Tibial artery (tissue), 4 donors: ENCODE measurements at regions not wholly inside any gene's neighbourhood (a gene's known extent, or its start where the extent isn't known, plus 50 kb on each side); places are given as distances from the start of the nearest gene placed in this dataset.

Experiments
- DNase-seq, 2 donors: peaks; one replicate each; pipeline ENCODE4 v3.0.0-alpha.2; 2019
- H3K27ac ChIP-seq, 2 donors: fragments of 200-600 bp; sonication (generic) in 1 of 2; 1 replicate in 1 of 2; 2 replicates in 1 of 2; pipeline ENCODE4 v1.5.1; 2018 to 2019; ENCODE audit warnings: mild to moderate bottlenecking in 1 of 2
- H3K27me3 ChIP-seq, 2 donors: fragments of 200-600 bp; sonication (generic) in 1 of 2; one replicate each; pipeline versions ENCODE4 v1.5.1 to v1.6.0; 2016 to 2019
- H3K36me3 ChIP-seq, 3 donors: fragments of 200-600 bp; sonication (generic) in 2 of 3; one replicate each; pipeline ENCODE4 v1.5.1; 2016 to 2019; ENCODE audit warnings: mild to moderate bottlenecking in 2 of 3
- H3K4me1 ChIP-seq, 4 donors: fragments of 200-600 bp; sonication (generic) in 2 of 4; 1 replicate in 3 of 4; 2 replicates in 1 of 4; pipeline ENCODE4 v1.5.1; 2016 to 2019
- H3K4me3 ChIP-seq, 2 donors: fragments of 200-600 bp; sonication (generic) in 1 of 2; 1 replicate in 1 of 2; 2 replicates in 1 of 2; pipeline ENCODE4 v1.5.1; 2018 to 2019; ENCODE audit warnings: mild to moderate bottlenecking in 2 of 2
- H3K9me3 ChIP-seq, 3 donors: fragments of 200-600 bp; sonication (generic) in 1 of 3; one replicate each; pipeline ENCODE4 v1.5.1; 2016 to 2019
- CTCF ChIP-seq, 2 experiments: fragments of 200-600 bp in 1 of 2; fragments of 450-650 bp in 1 of 2; IDR thresholded peaks; one replicate each; pipeline ENCODE4 v1.5.1; 2017 to 2019; ENCODE audit warnings: antibody characterized with exemption in 2 of 2, mild to moderate bottlenecking in 1 of 2, moderate library complexity in 1 of 2
- intact Hi-C: fragments of 100-400 bp; cut with DNase I; formaldehyde crosslinking; loops from one replicate; pipeline ENCODE4 v1.15.0; 2023; ENCODE audit warnings: low total_unique reads

- H3K4me3 ChIP-seq, result no peak overlapping the region
- intact Hi-C loops, result no loop called here
- no peaks in the 10 kb centered on the region for H3K27me3 ChIP-seq
- DNase-seq, result no peak
- H3K27ac ChIP-seq, result no peak overlapping the region
- TF ChIP-seq CTCF (IDR thresholded peaks at IDR 0.05), result no peak
- no peaks in the 10 kb centered on the region for H3K36me3 ChIP-seq
- H3K9me3 ChIP-seq, result no peaks in the 10 kb centered on the region
- H3K4me1 ChIP-seq, result no peaks in the 10 kb centered on the region
Observed at GRCh38 chr2:125979886-125980285, 676.1 kb upstream of the GYPC start.

DNA sequence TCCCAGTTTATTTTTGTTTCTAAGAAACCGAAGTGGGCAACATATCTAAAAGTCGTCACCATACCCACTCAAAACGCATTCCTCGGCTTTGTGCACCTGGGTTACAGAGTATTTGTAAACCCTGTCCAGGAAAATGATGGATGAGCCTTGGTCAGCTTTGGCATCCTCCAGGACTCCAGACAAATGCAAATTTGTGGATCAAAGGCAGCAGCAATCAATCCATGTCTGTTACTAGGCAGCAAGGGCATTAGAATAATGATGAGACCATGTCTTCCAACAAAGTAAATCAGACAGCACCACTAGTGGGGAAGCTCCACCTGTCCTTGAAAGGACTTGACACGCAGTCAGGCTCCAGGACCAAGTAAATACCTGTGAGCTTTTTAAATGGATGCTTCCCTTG is 672.6 kb upstream of the GYPC start:
- TF ChIP-seq CTCF (IDR thresholded peaks at IDR 0.05), result no peak
- no peaks in the 10 kb centered on the region for H3K36me3 ChIP-seq
- intact Hi-C loops, result no loop called here
- no peaks in the 10 kb centered on the region for H3K27me3 ChIP-seq
- DNase-seq, result no peak
- H3K4me3 ChIP-seq, result no peak overlapping the region
- no peaks in the 10 kb centered on the region for H3K4me1 ChIP-seq
- no peak overlapping the region for H3K27ac ChIP-seq
- no peaks in the 10 kb centered on the region for H3K9me3 ChIP-seq

GRCh38 chr2:126029316-126029715 is 626.6 kb upstream of the GYPC start:
- intact Hi-C loops, result no loop called here

GRCh38 chr2:126038861-126039260 is 617.1 kb upstream of the GYPC start:
- Histone ChIP-seq H3K4me1 (no peaks in the 10 kb centered on the region), H3K27me3 (no peaks in the 10 kb centered on the region), H3K36me3 (no peaks in the 10 kb centered on the region), H3K9me3 (no peaks in the 10 kb centered on the region), H3K27ac (no peak overlapping the region), H3K4me3 (no peak overlapping the region)
- intact Hi-C loops, result no loop called here
- no peak for TF ChIP-seq CTCF (IDR thresholded peaks at IDR 0.05)
- no peak for DNase-seq

More at GRCh38 chr2:126029316-126029715, 626.6 kb upstream of the GYPC start:
- no peak for DNase-seq
- H3K27ac ChIP-seq, result no peak overlapping the region
- no peaks in the 10 kb centered on the region for H3K4me1 ChIP-seq
- no peaks in the 10 kb centered on the region for H3K27me3 ChIP-seq
- H3K9me3 ChIP-seq, result no peaks in the 10 kb centered on the region
- H3K36me3 ChIP-seq, result no peaks in the 10 kb centered on the region
- TF ChIP-seq CTCF (IDR thresholded peaks at IDR 0.05), result no peak
- H3K4me3 ChIP-seq, result no peak overlapping the region

DNA sequence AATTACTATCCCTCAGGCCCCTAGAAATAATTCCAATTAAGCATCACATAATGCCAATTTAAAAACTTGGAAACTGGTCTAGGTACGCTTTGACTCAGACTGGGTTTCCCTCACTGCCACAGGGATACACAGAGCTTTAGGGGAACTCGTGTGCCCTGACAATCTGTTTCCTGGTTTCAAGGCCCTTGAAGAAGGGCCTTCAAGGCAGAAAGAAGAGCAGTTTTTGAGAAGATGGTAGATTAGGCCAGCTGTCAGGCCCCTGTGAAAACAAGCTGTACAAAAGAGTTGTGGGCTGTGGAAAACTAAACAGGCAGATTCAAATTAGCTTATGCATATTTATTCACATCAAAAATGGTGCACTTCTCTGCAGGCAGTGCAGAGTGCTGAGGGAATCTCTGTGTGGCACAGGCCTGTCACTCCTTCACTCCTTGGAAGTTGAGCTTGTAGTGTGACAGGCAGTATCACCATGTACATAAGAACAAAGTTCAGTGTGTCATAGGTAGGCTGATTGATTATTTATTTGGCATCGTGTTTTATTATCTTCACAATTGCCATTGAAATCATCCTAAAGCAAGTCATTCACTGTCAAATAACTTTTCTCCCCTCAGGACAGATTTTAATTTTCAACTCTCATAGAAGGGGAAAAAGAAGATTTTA is 614.4 kb upstream of the GYPC start:
- Histone ChIP-seq H3K36me3 (no peaks in the 10 kb centered on the region), H3K4me1 (no peaks in the 10 kb centered on the region), H3K27ac (no peak overlapping the region), H3K9me3 (no peaks in the 10 kb centered on the region), H3K4me3 (no peak overlapping the region), H3K27me3 (no peaks in the 10 kb centered on the region)
- no peak for DNase-seq
- intact Hi-C loops, result no loop called here
- no peak for TF ChIP-seq CTCF (IDR thresholded peaks at IDR 0.05)

GRCh38 chr2:126042089-126042488 is 613.9 kb upstream of the GYPC start:
- Histone ChIP-seq H3K4me1 (no peaks in the 10 kb centered on the region), H3K4me3 (no peak overlapping the region), H3K27me3 (no peaks in the 10 kb centered on the region), H3K36me3 (no peaks in the 10 kb centered on the region), H3K9me3 (no peaks in the 10 kb centered on the region), H3K27ac (no peak overlapping the region)
- intact Hi-C loops, result no loop called here
- TF ChIP-seq CTCF (IDR thresholded peaks at IDR 0.05), result no peak
- DNase-seq, result no peak
